NCI-H146 treated with DMSO at 0.1 percent for 48 hours (cell line): ENCODE measurements at regions not wholly inside any gene's neighbourhood (a gene's known extent, or its start where the extent isn't known, plus 50 kb on each side); places are given as distances from the start of the nearest gene placed in this dataset.
A peak's percentile ranks its signal among the peaks of the same experiment; 100 is the strongest.
"Not testable (repeated sequence)": the region's sequence is repeated elsewhere in the genome, so short reads cannot be mapped to it uniquely, and the experiment has no call there.

Source experiments
- DNase-seq: peaks from one replicate; lab custom pipeline; 2025; ENCODE audit not compliant: unreplicated experiment; lab: John Stamatoyannopoulos, UW

- peak; percentile 77 for DNase-seq
These were observed 198.9 kb downstream of the ADCYAP1 start for GRCh38 chr18:1103537-1103936.

DNA sequence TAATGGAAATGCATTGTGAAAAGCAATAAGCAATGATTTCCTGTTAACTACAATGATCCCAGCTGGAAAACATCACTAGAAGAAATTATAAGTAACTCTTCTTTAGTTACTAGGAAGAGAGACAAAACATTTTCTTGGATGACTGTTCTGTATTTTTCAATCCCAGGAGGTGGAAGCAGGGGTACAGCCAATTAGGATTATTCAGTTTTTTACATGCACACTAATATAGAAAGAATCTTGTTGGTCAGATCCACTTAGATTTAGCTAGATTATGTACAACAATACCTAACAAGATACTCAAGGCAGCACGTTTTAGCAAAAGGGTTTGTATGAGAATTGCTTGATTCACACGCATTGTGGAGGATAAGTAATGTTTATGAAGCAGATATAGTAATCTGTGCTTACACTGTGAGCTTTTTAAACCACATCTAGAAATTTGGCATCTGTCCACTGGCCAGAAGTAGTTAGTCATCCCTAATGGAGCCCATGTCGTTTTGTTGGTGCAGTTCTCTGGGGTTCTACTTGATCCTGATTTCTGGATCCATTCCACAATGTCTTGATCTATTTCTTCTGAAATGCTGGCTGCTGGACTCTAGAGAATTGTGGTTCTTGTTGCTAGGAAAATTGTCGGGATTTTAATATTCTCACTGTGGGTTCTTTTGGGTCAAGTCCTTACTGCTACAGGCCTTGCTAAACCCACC is 199.7 kb downstream of the ADCYAP1 start:
- DNase-seq, result no peak

- no peak for DNase-seq
These were observed 219.8 kb downstream of the ADCYAP1 start for GRCh38 chr18:1124495-1124894.

DNA sequence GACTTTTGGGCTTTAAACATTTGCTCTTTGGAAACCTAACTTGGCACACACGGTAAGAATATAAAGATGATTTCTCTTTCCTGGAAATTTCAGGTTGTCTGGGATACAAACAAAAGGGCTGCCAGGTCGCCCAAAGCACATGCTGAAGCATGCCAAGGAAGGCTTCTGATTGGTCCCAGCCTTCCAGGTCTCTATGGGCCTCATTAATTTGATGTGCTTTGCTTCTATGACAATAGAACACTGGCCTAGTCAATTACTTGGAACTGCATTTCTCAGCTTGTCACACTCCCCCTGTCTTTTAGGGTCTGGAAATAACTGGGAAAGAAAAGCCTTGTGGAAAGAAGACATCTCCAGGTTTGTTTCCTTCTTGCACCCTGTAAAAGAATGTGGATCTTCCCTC is 228.9 kb downstream of the ADCYAP1 start:
- peak; percentile 14 for DNase-seq

DNA sequence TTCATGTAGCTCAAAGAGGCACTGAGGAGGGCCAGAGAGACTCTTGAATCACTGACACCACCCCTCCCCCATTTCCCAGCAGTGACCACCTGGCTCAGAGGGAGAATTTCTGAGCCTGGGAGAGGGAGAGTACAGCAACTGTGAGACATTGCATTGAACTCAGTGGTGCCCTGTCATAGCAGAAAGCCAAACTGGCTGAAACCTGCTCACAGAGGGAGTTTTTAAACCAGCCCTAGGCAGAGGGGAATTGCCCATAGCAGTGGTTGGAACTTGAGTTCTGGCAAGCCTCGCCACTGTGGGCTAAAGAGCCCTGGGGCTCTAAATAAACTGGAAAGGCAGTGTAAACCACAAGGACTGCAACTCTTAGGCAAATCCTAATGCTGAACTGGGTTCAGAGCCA is 243.1 kb downstream of the ADCYAP1 start:
- DNase-seq, result no peak

DNA sequence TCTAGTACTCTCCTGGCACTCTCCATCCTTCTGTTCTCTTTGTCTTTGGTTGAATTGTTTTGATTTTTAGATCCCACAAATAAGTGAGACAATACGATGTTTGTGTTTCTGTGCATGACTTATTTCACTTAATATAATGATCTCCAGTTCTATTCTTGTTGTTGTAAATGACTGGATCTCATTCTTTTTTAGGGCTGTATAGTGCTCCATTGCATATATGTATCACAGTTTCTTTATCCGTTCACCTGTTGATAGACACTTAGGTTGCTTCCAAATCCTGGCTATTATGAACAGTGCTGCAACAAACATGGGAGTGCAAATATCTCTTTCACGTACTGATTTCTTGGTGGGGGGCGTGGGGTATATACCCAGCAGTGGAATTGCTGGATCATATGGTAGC is 245.0 kb downstream of the ADCYAP1 start:
- no peak for DNase-seq

DNA sequence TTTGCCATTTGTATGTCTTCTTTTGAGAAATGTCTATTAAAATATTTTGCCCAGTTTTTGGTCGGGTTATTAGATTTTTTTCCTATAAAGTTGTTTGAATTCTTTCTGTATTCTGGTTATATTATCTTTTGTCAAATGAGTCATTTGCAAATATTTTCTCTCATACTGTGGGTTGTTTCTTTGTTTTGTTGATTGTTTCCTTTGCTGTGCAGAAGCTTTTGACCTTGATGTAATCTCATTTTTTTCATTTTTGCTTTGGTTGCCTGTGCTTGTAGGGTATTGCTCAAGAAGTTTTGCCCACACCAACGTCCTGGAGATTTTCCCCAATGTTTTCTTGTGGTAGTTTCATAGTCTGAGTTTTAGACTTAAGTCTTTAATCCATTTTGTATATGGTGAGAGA is 245.7 kb downstream of the ADCYAP1 start:
- no peak for DNase-seq

GRCh38 chr18:1152958-1153357 is 248.3 kb downstream of the ADCYAP1 start:
- not testable (repeated sequence) for DNase-seq

- DNase-seq, result no peak
These were observed 268.9 kb downstream of the ADCYAP1 start for GRCh38 chr18:1173593-1173992.

DNA sequence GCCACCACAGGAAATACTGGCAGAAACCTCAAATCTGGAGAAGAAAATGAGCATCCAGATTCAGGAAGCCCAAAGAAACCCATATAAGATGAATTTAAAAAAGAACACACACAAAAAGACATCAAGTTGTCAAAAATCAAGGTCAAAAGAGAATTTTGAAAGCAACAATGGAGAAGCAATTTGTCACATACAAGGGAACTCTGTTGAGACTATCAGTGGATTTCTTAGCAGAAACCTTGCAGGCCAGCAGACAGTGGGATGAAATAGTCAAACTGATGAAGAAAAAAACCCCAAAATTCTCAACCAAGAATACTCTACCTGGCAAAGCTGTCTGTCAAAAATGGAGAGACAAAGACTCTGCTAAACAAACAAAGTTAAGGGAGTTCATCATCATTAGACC is 272.6 kb downstream of the ADCYAP1 start:
- no peak for DNase-seq

DNA sequence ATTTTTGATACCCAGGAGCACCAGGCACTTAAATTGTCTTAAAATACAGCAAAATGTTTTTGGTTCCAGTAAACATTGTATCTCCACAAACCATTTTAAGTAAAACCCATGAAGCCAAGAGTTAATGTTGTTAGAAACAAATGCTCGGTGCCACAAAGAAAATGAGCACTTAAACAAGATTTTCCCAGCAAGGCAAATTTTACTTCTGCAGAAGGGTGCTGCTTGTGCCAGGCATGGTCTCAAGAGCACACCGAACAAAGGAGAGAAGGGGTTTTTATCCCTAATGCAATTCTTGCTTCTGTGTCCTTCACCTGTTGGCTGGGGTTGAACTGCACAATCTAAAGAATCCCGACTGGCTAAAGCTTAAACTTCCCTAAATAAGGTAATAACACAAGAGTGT is 286.7 kb downstream of the ADCYAP1 start:
- DNase-seq, result no peak

DNA sequence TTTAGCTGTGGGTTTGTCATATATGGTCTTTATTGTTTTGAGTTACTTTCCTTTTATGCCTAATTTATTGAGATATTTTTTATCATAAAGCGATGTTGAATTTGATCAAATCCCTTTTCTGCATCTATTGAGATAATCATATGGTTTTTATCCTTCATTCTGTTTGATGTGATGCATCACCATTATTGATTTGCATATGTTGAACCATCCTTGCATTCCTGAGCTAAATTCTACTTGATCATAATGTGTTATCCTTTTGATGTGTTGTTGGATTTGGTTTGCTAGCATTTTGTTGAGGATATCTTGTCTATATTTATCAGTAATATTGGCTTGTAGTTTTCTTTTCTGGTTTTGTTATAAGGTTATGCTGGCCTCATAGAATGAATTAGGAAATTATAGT is 308.5 kb downstream of the ADCYAP1 start:
- no peak for DNase-seq

DNA sequence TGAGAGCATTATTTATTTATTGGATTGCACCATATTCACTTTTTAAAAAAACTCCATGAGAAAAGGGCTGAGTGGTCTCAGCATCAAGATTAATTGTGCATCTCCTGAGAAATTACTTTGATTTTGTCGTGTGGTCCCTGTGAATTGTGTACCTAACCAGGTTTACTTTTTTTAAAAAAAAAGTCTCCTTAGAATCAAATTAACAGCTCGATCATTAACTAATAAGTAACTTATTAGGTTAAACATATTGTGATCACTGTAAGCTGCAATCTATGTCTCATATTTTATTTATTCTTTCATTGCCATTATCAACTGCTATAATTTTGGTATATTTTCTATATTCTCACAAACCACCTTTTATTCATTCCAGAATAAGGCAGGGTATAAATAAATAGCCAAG is 318.2 kb downstream of the ADCYAP1 start:
- no peak for DNase-seq

DNA sequence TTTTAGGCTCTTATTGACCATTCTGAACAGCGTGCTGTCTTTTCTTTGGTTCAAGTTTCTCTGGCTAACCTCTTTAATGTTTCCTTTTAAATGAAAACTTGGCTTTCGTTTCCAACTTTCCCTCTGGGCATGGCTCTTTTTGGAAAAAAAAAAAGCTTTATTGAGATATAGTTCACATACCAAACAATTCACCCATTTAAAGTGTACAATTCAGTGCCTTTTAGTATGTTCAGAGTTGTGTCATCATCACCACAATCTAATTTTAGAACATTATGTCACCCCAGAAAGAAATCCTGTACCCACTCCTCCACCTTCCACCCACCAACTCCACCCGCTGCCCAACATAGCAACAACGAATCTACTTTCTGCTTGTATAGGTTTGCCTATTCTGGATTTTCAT is 322.4 kb downstream of the ADCYAP1 start:
- no peak for DNase-seq

DNA sequence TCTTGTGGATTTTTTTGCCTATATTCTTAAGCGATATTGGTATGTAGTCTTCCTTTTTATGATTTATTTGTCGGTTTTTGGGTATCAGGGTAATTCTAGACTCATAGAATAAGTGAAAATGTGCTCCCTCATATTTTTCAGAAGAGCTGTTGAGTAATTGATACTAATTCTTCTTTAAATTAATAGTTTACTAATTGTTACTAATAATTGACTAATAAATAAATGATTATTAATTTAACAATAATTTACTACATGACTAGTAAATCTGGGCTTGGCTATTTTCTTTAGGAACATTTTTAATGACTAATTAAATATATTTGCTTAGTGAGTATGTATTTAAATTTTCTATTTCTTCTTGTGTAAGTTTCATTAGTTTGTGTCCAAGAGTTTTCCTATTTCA is 325.0 kb downstream of the ADCYAP1 start:
- no peak for DNase-seq

- no peak for DNase-seq
These were observed 328.2 kb downstream of the ADCYAP1 start for GRCh38 chr18:1232867-1233266.

DNA sequence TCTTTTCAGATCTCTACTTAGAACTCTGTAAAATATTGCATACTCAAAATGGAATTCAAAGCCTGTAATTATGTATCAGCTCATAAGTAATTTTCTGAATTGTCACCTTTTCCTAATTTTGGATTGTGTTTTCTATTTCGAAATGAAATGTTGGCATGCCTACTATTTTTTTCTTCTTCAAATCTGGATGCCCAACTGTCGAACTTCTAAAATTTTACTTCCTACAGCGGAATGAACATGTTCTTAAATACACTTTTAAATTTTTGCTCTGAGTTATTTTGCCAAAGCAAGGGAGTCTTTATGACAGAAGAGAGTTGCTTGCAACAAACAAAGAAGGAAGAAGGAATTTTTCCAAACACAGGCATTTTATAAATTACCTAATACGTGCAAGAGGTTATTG is 336.0 kb downstream of the ADCYAP1 start:
- no peak for DNase-seq

DNA sequence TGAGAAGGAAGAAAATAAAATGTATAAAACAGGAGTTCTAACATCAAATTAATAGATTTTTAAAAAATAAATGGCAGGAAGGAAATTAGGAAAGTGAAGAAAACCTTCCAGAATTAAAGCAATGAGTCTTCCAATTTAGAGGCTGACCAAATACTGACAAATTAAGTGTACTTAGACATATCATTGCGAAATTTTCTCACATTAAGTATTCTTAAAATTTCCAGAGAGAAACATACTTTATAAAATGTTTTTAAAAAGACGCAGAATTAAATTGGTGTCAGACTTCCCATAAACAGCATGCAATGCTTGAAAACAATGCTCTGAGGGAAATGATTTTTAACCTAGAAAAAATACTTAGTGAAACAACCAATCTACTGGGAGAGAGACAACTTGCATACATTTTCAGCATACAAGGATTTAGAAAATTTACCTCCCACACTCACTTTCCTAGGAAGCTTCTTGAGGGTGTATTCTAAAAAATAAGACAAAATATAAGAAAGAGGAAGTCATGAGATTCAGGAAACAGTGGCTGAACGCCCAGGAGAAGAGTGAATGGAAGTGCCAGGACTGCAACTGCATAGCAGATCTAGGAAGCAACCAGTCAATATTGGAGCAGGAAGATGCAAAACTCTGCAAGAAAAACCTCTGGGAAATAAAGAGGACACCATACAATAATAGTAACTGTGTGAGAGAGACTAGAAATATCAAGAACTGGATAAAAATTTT is 339.9 kb downstream of the ADCYAP1 start:
- DNase-seq, result no peak

GRCh38 chr18:1246827-1247226 is 342.2 kb downstream of the ADCYAP1 start:
- no peak for DNase-seq

GRCh38 chr18:1252534-1252933 is 347.9 kb downstream of the ADCYAP1 start:
- no peak for DNase-seq

DNA sequence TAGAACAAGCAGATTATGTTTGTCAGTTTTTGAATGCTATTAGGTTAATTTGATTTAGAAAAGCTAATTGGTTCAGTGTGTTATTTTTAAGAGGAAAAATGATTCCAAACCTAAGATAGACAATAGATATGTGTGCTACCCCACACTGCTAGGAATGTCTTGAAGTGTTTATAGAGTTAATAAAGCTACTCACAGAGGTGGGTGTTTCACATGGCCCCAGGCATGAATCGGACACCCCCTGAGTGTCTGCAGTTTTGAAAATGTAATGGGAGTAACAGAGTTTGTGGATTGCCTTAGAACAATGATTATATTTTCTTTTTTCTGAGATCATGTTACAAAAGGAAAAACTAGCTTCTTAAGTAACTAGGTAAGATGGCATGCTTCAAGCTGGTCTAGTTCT is 348.3 kb downstream of the ADCYAP1 start:
- no peak for DNase-seq

DNA sequence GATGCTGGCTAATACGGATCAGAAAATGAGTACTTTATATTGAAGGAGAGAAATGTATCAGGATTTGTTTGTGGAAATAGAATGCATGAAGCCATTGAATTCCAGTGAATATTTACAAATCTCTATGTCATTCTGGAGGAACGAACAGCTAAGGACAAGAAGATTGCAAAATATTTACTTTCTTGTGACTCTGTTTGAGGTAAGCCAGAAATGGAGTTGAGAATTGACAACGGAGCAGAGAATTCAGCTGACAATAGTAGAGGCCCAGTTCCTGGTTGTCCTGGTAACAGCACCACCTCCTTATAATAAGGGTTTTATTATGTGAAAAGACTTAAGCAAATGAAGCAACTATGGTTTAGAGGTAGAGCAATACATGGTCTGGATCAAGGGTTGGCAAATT is 349.2 kb downstream of the ADCYAP1 start:
- DNase-seq, result no peak

DNA sequence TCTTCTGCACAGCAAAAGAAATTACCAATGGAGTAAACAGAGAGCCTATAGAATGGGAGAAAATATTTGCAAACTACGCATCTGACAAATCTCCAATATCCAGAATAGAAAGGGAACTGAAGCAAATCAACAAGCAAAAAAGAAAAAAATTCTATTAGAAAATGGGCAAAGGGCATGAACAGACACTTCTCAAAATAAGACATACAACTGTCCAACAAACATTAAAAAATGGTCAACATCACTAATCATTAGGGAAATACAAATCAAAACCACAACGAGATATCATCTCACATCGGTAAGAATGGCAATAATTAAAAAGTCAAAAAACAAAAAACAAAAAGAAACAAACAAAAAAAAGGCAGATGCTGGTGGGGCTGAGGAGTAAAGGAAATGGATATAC is 356.4 kb downstream of the ADCYAP1 start:
- no peak for DNase-seq
